Large intestine (tissue), 3 donors: ENCODE measurements at regions not wholly inside any gene's neighbourhood (a gene's known extent, or its start where the extent isn't known, plus 50 kb on each side); places are given as distances from the start of the nearest gene placed in this dataset.

Experiments
- DNase-seq, 2 donors: peaks; one replicate each; pipeline versions ENCODE4 v3.0.0 to v3.0.0-alpha.2; 2013
- H3K27ac ChIP-seq: one replicate; pipeline ENCODE4 v1.5.1; 2013; ENCODE audit warnings: low read length
- H3K27me3 ChIP-seq: 2 replicates; pipeline ENCODE4 v1.6.1; 2013; ENCODE audit warnings: low read length; ENCODE audit not compliant: control insufficient read depth, insufficient read depth
- H3K36me3 ChIP-seq: 2 replicates; pipeline ENCODE4 v1.6.1; 2013; ENCODE audit warnings: low read length; ENCODE audit not compliant: control insufficient read depth, insufficient read depth
- H3K4me1 ChIP-seq: one replicate; pipeline ENCODE4 v1.6.1; 2013; ENCODE audit warnings: low read length; ENCODE audit not compliant: control insufficient read depth, insufficient read depth
- H3K4me3 ChIP-seq: one replicate; pipeline ENCODE4 v1.5.1; 2013; ENCODE audit warnings: low read length
- H3K9me3 ChIP-seq: one replicate; pipeline ENCODE4 v1.6.1; 2013; ENCODE audit warnings: mild to moderate bottlenecking, low read depth, low read length, moderate library complexity; ENCODE audit not compliant: control insufficient read depth
- WGBS: methylation state at CpG from one replicate; pipeline ENCODE4 v1.1.5; 2013; ENCODE audit warnings: low lambda C conversion rate; ENCODE audit not compliant: insufficient coverage; 5-methylcytosine and 5-hydroxymethylcytosine counted together

- DNase-seq, result no peak
- H3K9me3 ChIP-seq, result no peaks in the 10 kb centered on the region
- WGBS, result no CpG with 5 or more reads among the region's 6 CpGs
- no peak overlapping the region for H3K27ac ChIP-seq
- no peaks in the 10 kb centered on the region for H3K27me3 ChIP-seq
- H3K36me3 ChIP-seq, result no peaks in the 10 kb centered on the region
- no peak overlapping the region for H3K4me3 ChIP-seq
- H3K4me1 ChIP-seq, result no peaks in the 10 kb centered on the region
These were observed 226.0 kb upstream of the TSHZ2 start for GRCh38 chr20:52746190-52746589.

- WGBS, result no CpG with 5 or more reads among the region's 3 CpGs
- no peak overlapping the region for H3K4me3 ChIP-seq
- no peaks in the 10 kb centered on the region for H3K36me3 ChIP-seq
- no peak for DNase-seq
- no peaks in the 10 kb centered on the region for H3K4me1 ChIP-seq
- no peak overlapping the region for H3K27ac ChIP-seq
- no peaks in the 10 kb centered on the region for H3K27me3 ChIP-seq
- H3K9me3 ChIP-seq, result no peaks in the 10 kb centered on the region
These were observed 227.7 kb upstream of the TSHZ2 start for GRCh38 chr20:52744441-52744840.

GRCh38 chr20:52738081-52738480, 234.1 kb upstream of the TSHZ2 start:
- no peaks in the 10 kb centered on the region for H3K27me3 ChIP-seq
- no peaks in the 10 kb centered on the region for H3K9me3 ChIP-seq
- DNase-seq, result no peak
- 93% methylated on average over 4 of the region's 6 CpGs for WGBS
- no peak overlapping the region for H3K27ac ChIP-seq
- no peaks in the 10 kb centered on the region for H3K36me3 ChIP-seq
- H3K4me3 ChIP-seq, result no peak overlapping the region
- no peaks in the 10 kb centered on the region for H3K4me1 ChIP-seq

- Histone ChIP-seq H3K4me3 (no peak overlapping the region), H3K9me3 (no peaks in the 10 kb centered on the region), H3K27me3 (no peaks in the 10 kb centered on the region), H3K36me3 (no peaks in the 10 kb centered on the region), H3K27ac (no peak overlapping the region), H3K4me1 (no peaks in the 10 kb centered on the region)
- WGBS, result no CpG with 5 or more reads among the region's 2 CpGs
- no peak for DNase-seq
These were observed 235.7 kb upstream of the TSHZ2 start for GRCh38 chr20:52736507-52736906.

- Histone ChIP-seq H3K9me3 (peaks cover 4% of the 10 kb centered on the region), H3K27me3 (no peaks in the 10 kb centered on the region), H3K4me1 (no peaks in the 10 kb centered on the region), H3K36me3 (no peaks in the 10 kb centered on the region), H3K27ac (no peak overlapping the region), H3K4me3 (no peak overlapping the region)
- no peak for DNase-seq
- no CpG with 5 or more reads among the region's 3 CpGs for WGBS
These were observed 241.1 kb upstream of the TSHZ2 start for GRCh38 chr20:52731093-52731492.

- no peak for DNase-seq
- H3K27ac ChIP-seq, result no peak overlapping the region
- H3K9me3 ChIP-seq, result peaks cover 4% of the 10 kb centered on the region
- no peak overlapping the region for H3K4me3 ChIP-seq
- no CpG with 5 or more reads among the region's 24 CpGs for WGBS
- H3K36me3 ChIP-seq, result no peaks in the 10 kb centered on the region
- no peaks in the 10 kb centered on the region for H3K27me3 ChIP-seq
- H3K4me1 ChIP-seq, result no peaks in the 10 kb centered on the region
These were observed 244.3 kb upstream of the TSHZ2 start for GRCh38 chr20:52727740-52728456.

- Histone ChIP-seq H3K27me3 (no peaks in the 10 kb centered on the region), H3K27ac (no peak overlapping the region), H3K4me1 (no peaks in the 10 kb centered on the region), H3K4me3 (no peak overlapping the region), H3K36me3 (no peaks in the 10 kb centered on the region), H3K9me3 (peaks cover 4% of the 10 kb centered on the region)
- WGBS, result 90% methylated on average over 2 of the region's 8 CpGs
- no peak for DNase-seq
These were observed 247.6 kb upstream of the TSHZ2 start for GRCh38 chr20:52724541-52724940.

GRCh38 chr20:52722926-52723688, 249.1 kb upstream of the TSHZ2 start:
- Histone ChIP-seq H3K36me3 (no peaks in the 10 kb centered on the region), H3K4me3 (no peak overlapping the region), H3K9me3 (peaks cover 2% of the 10 kb centered on the region), H3K27ac (no peak overlapping the region), H3K27me3 (no peaks in the 10 kb centered on the region), H3K4me1 (no peaks in the 10 kb centered on the region)
- 80% methylated on average over 1 of the region's 4 CpGs for WGBS
- DNase-seq, result no peak

GRCh38 chr20:52708137-52708536, 264.0 kb upstream of the TSHZ2 start:
- Histone ChIP-seq H3K27me3 (no peaks in the 10 kb centered on the region), H3K4me1 (no peaks in the 10 kb centered on the region), H3K4me3 (no peak overlapping the region), H3K36me3 (no peaks in the 10 kb centered on the region), H3K27ac (no peak overlapping the region), H3K9me3 (no peaks in the 10 kb centered on the region)
- DNase-seq, result no peak
- no CpG with 5 or more reads among the region's 1 CpG for WGBS

GRCh38 chr20:52704553-52704952, 267.6 kb upstream of the TSHZ2 start:
- no peaks in the 10 kb centered on the region for H3K4me1 ChIP-seq
- WGBS, result no CpG with 5 or more reads among the region's 1 CpG
- DNase-seq, result no peak

More at GRCh38 chr20:52704553-52704952, 267.6 kb upstream of the TSHZ2 start:
- Histone ChIP-seq H3K36me3 (no peaks in the 10 kb centered on the region), H3K27me3 (no peaks in the 10 kb centered on the region), H3K9me3 (no peaks in the 10 kb centered on the region), H3K4me3 (no peak overlapping the region), H3K27ac (no peak overlapping the region)
